ENCODE measurements at regions not wholly inside any gene's neighbourhood (a gene's known extent, or its start where the extent isn't known, plus 50 kb on each side); places are given as distances from the start of the nearest gene placed in this dataset.

- no peak for TF ChIP-seq RAD21 (IDR thresholded peaks at IDR 0.05; ENCODE audit: low read depth)
- no peak for TF ChIP-seq EP300 (IDR thresholded peaks at IDR 0.05; ENCODE audit: borderline replicate concordance)
- TF ChIP-seq REST (IDR thresholded peaks at IDR 0.05; ENCODE audit: low read depth): no peak
- no peak for TF ChIP-seq NFIC (IDR thresholded peaks at IDR 0.05)
- TF ChIP-seq CREB1 (IDR thresholded peaks at IDR 0.05; ENCODE audit: low read depth): no peak
- TF ChIP-seq CEBPB (IDR thresholded peaks at IDR 0.05): no peak
- TF ChIP-seq, protein P1, sequence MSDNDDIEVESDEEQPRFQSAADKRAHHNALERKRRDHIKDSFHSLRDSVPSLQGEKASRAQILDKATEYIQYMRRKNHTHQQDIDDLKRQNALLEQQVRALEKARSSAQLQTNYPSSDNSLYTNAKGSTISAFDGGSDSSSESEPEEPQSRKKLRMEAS (IDR thresholded peaks at IDR 0.05): no peak
Measured at GRCh38 chr1:98555814-98556213, 105.7 kb upstream of the SNX7 start.

All from Ishikawa (cell line).